ENCODE measurements at regions not wholly inside any gene's neighbourhood (a gene's known extent, or its start where the extent isn't known, plus 50 kb on each side); places are given as distances from the start of the nearest gene placed in this dataset.
"Not testable (repeated sequence)": the region's sequence is repeated elsewhere in the genome, so short reads cannot be mapped to it uniquely, and the experiment has no call there.

GRCh38 chr12:23139026-23139425 lies 514.1 kb downstream of the ETNK1 start:
- ChIA-PET POLR2A (no interaction called here), CTCF (no interaction called here)
- no peak for TF ChIP-seq CTCF (IDR thresholded peaks at IDR 0.05)
- intact Hi-C loops (cut with DNase I, micrococcal nuclease): no loop called here
- Histone ChIP-seq H3K27me3 (ENCODE audit: control insufficient read depth in 1 of 2, insufficient read depth in 2 of 2, low read length in 2 of 2) (no peaks in the 10 kb centered on the region), H3K36me3 (ENCODE audit: insufficient read depth, low read length) (no peaks in the 10 kb centered on the region), H3K9me3 (ENCODE audit: control insufficient read depth in 1 of 2, insufficient read depth in 1 of 2, low read length in 2 of 2) (peaks cover 0 to 4% of the 10 kb centered on the region in 2 experiments), H3K4me1 (ENCODE audit: insufficient read depth, low read length) (no peaks in the 10 kb centered on the region), H3K27ac (ENCODE audit: low read depth in 1 of 2, low read length in 2 of 2) (no peak overlapping the region), H3K4me3 (ENCODE audit: low read length) (no peak overlapping the region)
- Mint-ChIP-seq H3K36me3 (ENCODE audit: low read depth) (no peaks in the 10 kb centered on the region), H3K4me3 (no peak overlapping the region), H3K27me3 (no peaks in the 10 kb centered on the region), H3K4me1 (ENCODE audit: low read depth) (no peaks in the 10 kb centered on the region), H3K9me3 (peaks cover 3% of the 10 kb centered on the region), H3K27ac (no peak overlapping the region)
- DNase-seq (no peak), ATAC-seq (ENCODE audit: poor library complexity) (no peak)

GRCh38 chr12:23140710-23141109 lies 515.7 kb downstream of the ETNK1 start:
- Histone ChIP-seq H3K4me3 (ENCODE audit: low read length) (no peak overlapping the region), H3K36me3 (ENCODE audit: insufficient read depth, low read length) (no peaks in the 10 kb centered on the region), H3K27ac (ENCODE audit: low read depth in 1 of 2, low read length in 2 of 2) (no peak overlapping the region), H3K27me3 (ENCODE audit: control insufficient read depth in 1 of 2, insufficient read depth in 2 of 2, low read length in 2 of 2) (no peaks in the 10 kb centered on the region), H3K4me1 (ENCODE audit: insufficient read depth, low read length) (no peaks in the 10 kb centered on the region), H3K9me3 (ENCODE audit: control insufficient read depth in 1 of 2, insufficient read depth in 1 of 2, low read length in 2 of 2) (peaks cover 0 to 4% of the 10 kb centered on the region in 2 experiments)
- DNase-seq (no peak), ATAC-seq (ENCODE audit: poor library complexity) (no peak)
- Mint-ChIP-seq H3K9me3 (peaks cover 13% of the 10 kb centered on the region), H3K27me3 (no peaks in the 10 kb centered on the region), H3K36me3 (ENCODE audit: low read depth) (no peaks in the 10 kb centered on the region), H3K4me1 (ENCODE audit: low read depth) (no peaks in the 10 kb centered on the region), H3K27ac (no peak overlapping the region), H3K4me3 (no peak overlapping the region)
- ChIA-PET POLR2A (no interaction called here), CTCF (no interaction called here)
- no peak for TF ChIP-seq CTCF (IDR thresholded peaks at IDR 0.05)
- intact Hi-C loops (cut with DNase I, micrococcal nuclease): no loop called here

- ChIA-PET POLR2A (no interaction called here), CTCF (no interaction called here)
- peaks cover 0 to 11% of the 10 kb centered on the region in 2 experiments for H3K9me3 ChIP-seq (ENCODE audit: control insufficient read depth in 1 of 2, insufficient read depth in 1 of 2, low read length in 2 of 2)
- H3K4me1 Mint-ChIP-seq (ENCODE audit: low read depth): no peaks in the 10 kb centered on the region
- no peak overlapping the region for H3K4me3 ChIP-seq (ENCODE audit: low read length)
- H3K4me3 Mint-ChIP-seq: no peak overlapping the region
- H3K9me3 Mint-ChIP-seq: peaks cover 13% of the 10 kb centered on the region
- intact Hi-C loops (cut with DNase I, micrococcal nuclease): no loop called here
- H3K27me3 ChIP-seq (ENCODE audit: control insufficient read depth in 1 of 2, insufficient read depth in 2 of 2, low read length in 2 of 2): no peaks in the 10 kb centered on the region
- H3K27ac ChIP-seq (ENCODE audit: low read depth in 1 of 2, low read length in 2 of 2): no peak overlapping the region
- ATAC-seq (ENCODE audit: poor library complexity): no peak
- no peaks in the 10 kb centered on the region for H3K36me3 Mint-ChIP-seq (ENCODE audit: low read depth)
- no peak for DNase-seq
- TF ChIP-seq CTCF (IDR thresholded peaks at IDR 0.05): no peak
- no peaks in the 10 kb centered on the region for H3K4me1 ChIP-seq (ENCODE audit: insufficient read depth, low read length)
- no peaks in the 10 kb centered on the region for H3K27me3 Mint-ChIP-seq
- no peaks in the 10 kb centered on the region for H3K36me3 ChIP-seq (ENCODE audit: insufficient read depth, low read length)
- no peak overlapping the region for H3K27ac Mint-ChIP-seq
These were observed 516.4 kb downstream of the ETNK1 start for GRCh38 chr12:23141335-23141734.

- POLR2A ChIA-PET; ATAC-seq (ENCODE audit: poor library complexity); H3K4me1 ChIP-seq (ENCODE audit: insufficient read depth, low read length); intact Hi-C loops (cut with DNase I, micrococcal nuclease); DNase-seq; CTCF ChIA-PET; H3K27me3 Mint-ChIP-seq; H3K4me1 Mint-ChIP-seq (ENCODE audit: low read depth); H3K36me3 ChIP-seq (ENCODE audit: insufficient read depth, low read length); H3K9me3 ChIP-seq (ENCODE audit: control insufficient read depth in 1 of 2, insufficient read depth in 1 of 2, low read length in 2 of 2); H3K27ac Mint-ChIP-seq; H3K4me3 Mint-ChIP-seq; H3K27ac ChIP-seq (ENCODE audit: low read depth in 1 of 2, low read length in 2 of 2); H3K27me3 ChIP-seq (ENCODE audit: control insufficient read depth in 1 of 2, insufficient read depth in 2 of 2, low read length in 2 of 2); H3K36me3 Mint-ChIP-seq (ENCODE audit: low read depth); H3K4me3 ChIP-seq (ENCODE audit: low read length): not testable (repeated sequence)
- H3K9me3 Mint-ChIP-seq: peaks cover 19% of the 10 kb centered on the region
These were observed 521.1 kb downstream of the ETNK1 start for GRCh38 chr12:23146070-23146469.

Data from CD4-positive, alpha-beta T cell (primary cell).